HG02623 (cell line): ENCODE measurements at regions not wholly inside any gene's neighbourhood (a gene's known extent, or its start where the extent isn't known, plus 50 kb on each side); places are given as distances from the start of the nearest gene placed in this dataset.

ENCODE experiments used
- ATAC-seq: cut with Tn5 transposase; IDR thresholded peaks from one replicate; pipeline ENCODE4 v1.9.1; 2021; ENCODE audit warnings: moderate library complexity; ENCODE audit not compliant: unreplicated experiment

- no peak for ATAC-seq
Observed at GRCh38 chr12:66960006-66960405, 281.1 kb upstream of the GRIP1 start.

- ATAC-seq, result no peak
Observed at GRCh38 chr12:66960704-66961690, 282.1 kb upstream of the GRIP1 start.

- ATAC-seq, result no peak
Observed at GRCh38 chr12:66962290-66962689, 283.4 kb upstream of the GRIP1 start.

DNA sequence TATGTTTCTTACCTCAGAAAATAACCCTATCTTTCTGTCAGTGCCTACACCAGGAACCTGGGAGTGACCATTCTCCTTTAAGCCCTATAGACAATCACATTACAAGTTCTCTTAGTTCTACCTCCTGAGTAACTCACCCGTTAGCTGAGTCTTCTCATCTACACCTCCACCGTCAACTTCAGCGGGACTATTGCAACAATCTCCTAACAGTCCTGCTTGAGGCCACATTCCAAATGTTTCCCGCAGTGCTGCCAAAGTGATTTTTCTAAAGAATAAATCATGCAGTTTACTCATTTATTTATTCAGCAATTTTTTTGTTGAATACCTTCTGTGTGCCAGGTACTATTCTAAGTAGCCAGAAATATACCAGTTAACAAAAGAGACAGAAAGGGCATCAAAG is 285.0 kb upstream of the GRIP1 start:
- no peak for ATAC-seq

GRCh38 chr12:66964629-66965028 is 285.8 kb upstream of the GRIP1 start:
- ATAC-seq, result no peak

DNA sequence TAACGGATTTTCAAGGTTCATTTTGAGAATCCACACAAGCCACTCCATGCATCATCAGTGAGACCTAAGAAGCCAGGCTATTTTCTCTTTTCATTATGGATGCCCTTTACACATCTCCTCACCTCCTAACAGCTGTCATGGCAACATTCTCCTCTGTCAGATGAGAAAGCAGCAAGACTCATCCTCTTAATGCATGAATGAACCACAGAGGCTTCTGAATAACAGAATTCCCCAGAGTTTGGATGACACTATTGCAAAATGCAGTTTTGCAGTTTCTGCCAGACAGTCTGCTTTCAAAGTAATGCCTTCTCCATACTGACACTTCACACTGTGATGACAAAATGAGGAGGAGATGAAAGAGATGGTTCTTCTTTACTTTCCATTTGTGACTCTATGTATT is 286.7 kb upstream of the GRIP1 start:
- ATAC-seq, result no peak

DNA sequence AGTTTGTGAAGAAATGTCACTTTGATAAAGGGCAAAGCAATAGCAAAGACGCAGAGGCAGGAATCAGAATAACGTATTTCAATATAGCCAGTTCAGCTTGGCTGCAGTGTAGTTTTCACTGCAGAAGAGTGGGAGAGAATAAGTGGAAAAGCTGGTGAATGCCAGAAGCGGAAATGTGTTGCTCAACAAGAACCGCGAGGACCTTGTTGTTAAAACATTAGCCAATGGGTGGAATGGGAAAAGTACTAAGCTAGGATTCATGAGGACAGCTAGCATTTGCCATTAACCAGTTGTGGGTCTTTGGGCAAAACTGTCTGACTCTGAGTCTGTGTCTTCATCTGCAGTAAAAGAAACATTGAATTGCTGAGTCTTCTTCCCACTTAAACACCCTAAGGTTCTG is 292.9 kb upstream of the GRIP1 start:
- ATAC-seq, result no peak

GRCh38 chr12:66976526-66976925 is 292.6 kb upstream of the CAND1 start:
- no peak for ATAC-seq

GRCh38 chr12:66978802-66979201 is 290.4 kb upstream of the CAND1 start:
- ATAC-seq, result no peak

- no peak for ATAC-seq
Observed at GRCh38 chr12:66979251-66979650, 289.9 kb upstream of the CAND1 start.

- no peak for ATAC-seq
Observed at GRCh38 chr12:66984077-66984476, 285.1 kb upstream of the CAND1 start.

GRCh38 chr12:66984962-66985361 is 284.2 kb upstream of the CAND1 start:
- no peak for ATAC-seq

DNA sequence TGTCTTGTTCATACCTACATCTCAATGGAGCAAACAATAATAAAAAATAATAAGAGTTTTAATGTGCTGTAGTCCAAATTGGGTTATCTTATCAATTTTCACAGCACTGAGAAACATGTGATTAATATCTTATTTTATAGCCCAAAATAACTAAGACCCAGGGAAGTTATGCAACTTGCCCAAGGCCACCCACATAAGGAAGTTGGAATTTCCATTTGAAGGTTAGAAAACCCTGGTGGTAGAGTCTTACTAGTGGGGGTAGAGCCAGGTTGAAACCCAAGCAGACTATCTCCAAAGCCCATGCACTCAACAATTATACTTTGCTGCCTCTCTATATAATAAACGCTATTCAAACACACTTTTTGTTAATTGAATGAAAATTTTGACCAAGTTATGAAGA is 270.0 kb upstream of the CAND1 start:
- no peak for ATAC-seq

GRCh38 chr12:67001251-67001650 is 267.9 kb upstream of the CAND1 start:
- ATAC-seq, result no peak

DNA sequence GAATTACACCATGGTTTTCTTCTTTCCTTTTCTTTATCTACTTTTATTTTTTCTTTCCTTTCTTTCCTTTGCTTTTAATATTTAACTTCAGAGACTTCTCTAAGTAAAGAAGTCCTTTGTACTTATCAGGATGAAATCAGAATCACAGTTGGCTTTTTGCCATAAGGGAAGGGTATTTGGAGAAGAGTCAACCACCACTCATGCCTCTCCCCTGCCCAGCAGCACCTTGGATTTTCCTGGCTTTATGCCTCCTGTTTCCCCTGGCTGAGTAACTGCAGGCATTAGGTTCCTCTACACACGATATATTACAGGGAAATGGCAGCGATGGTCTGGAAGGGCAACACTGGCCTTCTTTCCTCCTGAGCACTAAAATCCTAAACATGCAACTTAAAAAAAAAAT is 266.4 kb upstream of the CAND1 start:
- no peak for ATAC-seq

GRCh38 chr12:67006610-67007009 is 262.5 kb upstream of the CAND1 start:
- ATAC-seq, result no peak

DNA sequence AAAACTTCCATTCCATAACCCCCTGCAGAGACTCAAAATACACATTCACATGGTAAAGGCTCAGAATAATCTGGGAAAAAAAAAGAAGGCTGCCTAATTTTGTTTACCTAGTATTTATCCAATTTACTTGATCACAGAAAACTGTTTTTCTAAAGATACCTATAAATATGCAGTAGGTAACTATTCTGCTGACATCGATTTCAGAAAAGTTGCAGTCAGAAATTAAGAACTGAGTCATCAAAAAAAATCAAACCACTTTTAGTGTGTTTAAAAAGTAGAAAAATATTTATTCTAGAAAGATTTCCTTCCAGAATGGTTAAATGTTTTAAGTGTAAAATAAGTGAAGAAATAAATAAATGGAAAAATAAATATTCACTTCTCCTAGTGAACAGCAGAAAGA is 254.5 kb upstream of the CAND1 start:
- ATAC-seq, result no peak

GRCh38 chr12:67018105-67018504 is 251.1 kb upstream of the CAND1 start:
- no peak for ATAC-seq

DNA sequence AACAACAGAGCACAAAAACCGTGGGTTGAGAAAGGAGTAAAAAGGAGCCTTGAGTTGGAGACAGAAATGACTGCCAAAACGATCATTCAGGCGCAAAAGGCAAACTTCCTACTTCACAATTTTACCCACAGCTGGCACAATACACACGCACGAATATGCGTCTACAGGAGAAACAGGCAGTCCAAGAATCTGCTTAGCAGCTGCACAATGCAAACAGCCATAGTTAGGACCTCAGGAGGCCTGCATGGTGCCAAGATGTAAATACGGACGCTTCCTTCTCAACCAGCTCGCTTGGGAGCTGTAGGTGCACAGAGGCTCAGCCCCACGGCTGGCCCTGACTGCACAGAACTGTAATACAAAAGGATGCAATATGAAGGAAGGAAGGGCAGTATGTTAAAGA is 250.1 kb upstream of the CAND1 start:
- no peak for ATAC-seq

- ATAC-seq, result peak; percentile 82
Observed at GRCh38 chr12:67025543-67026114, 243.5 kb upstream of the CAND1 start.

- ATAC-seq, result no peak
Observed at GRCh38 chr12:67026487-67027246, 242.5 kb upstream of the CAND1 start.

GRCh38 chr12:67028529-67028928 is 240.6 kb upstream of the CAND1 start:
- ATAC-seq, result no peak
